Neural cell (in vitro differentiated cells): ENCODE measurements at regions not wholly inside any gene's neighbourhood (a gene's known extent, or its start where the extent isn't known, plus 50 kb on each side); places are given as distances from the start of the nearest gene placed in this dataset.

ENCODE experiments used
- H2AFZ ChIP-seq: fragments of 200-600, 300-800 bp; sonication (generic), shearing (Covaris generic); 2 replicates; pipeline ENCODE4 v1.6.0; 2014; ENCODE audit warnings: low read depth, mild to moderate bottlenecking, antibody characterized with exemption, low read length, moderate library complexity
- H3F3A ChIP-seq: fragments of 200-600 bp; shearing (Covaris generic); 2 replicates; pipeline ENCODE4 v1.6.1; 2016; ENCODE audit warnings: mild to moderate bottlenecking, moderate library complexity, mixed read lengths, antibody characterized with exemption, low read length; ENCODE audit not compliant: insufficient read depth, poor library complexity, severe bottlenecking
- H3K27ac ChIP-seq: fragments of 200-600, 300-800 bp; sonication (generic), shearing (Covaris generic); 2 replicates; pipeline ENCODE4 v1.5.1; 2014; ENCODE audit warnings: mild to moderate bottlenecking, low read length, moderate library complexity
- H3K27me3 ChIP-seq: fragments of 300-800, 200-600 bp; sonication (generic), shearing (Covaris generic); 2 replicates; pipeline ENCODE4 v1.6.0; 2014; ENCODE audit warnings: mild to moderate bottlenecking, low read depth, low read length, moderate library complexity; ENCODE audit not compliant: insufficient read depth
- H3K36me3 ChIP-seq: fragments of 300-800, 200-600 bp; sonication (generic), shearing (Covaris generic); 2 replicates; pipeline ENCODE4 v1.5.1; 2014; ENCODE audit warnings: mild to moderate bottlenecking, antibody characterized with exemption, low read length, moderate library complexity; ENCODE audit not compliant: insufficient read depth
- H3K4me2 ChIP-seq: fragments of 300-800, 200-600 bp; sonication (generic), shearing (Covaris generic); 2 replicates; pipeline ENCODE4 v1.6.0; 2014; ENCODE audit warnings: mild to moderate bottlenecking, low read length
- H3K4me3 ChIP-seq: fragments of 300-800, 200-600 bp; sonication (generic), shearing (Covaris generic); 2 replicates; pipeline ENCODE4 v1.5.1; 2014; ENCODE audit warnings: mild to moderate bottlenecking, low read length, moderate library complexity
- H3K79me2 ChIP-seq: fragments of 200-600 bp; shearing (Covaris generic); replicated peaks from 2 replicates; pipeline ENCODE4 v1.6.0; 2014; ENCODE audit warnings: mild to moderate bottlenecking, low read length, moderate library complexity; ENCODE audit not compliant: insufficient read depth
- H3K9ac ChIP-seq: fragments of 300-800, 200-600 bp; sonication (generic), shearing (Covaris generic); 2 replicates; pipeline ENCODE4 v1.6.1; 2016; ENCODE audit warnings: mild to moderate bottlenecking, low read length, mixed read lengths
- H3K9me2 ChIP-seq: fragments of 200-600 bp; shearing (Covaris generic); 2 replicates; pipeline ENCODE4 v1.6.1; 2016; ENCODE audit warnings: mild to moderate bottlenecking, low read length, mixed read lengths; ENCODE audit not compliant: insufficient read depth
- H3K9me3 ChIP-seq: fragments of 200-600, 300-800 bp; sonication (generic), shearing (Covaris generic); 2 replicates; pipeline ENCODE4 v1.6.1; 2016; ENCODE audit warnings: mild to moderate bottlenecking, mixed run types, low read length, moderate library complexity, mixed read lengths
- H4K20me1 ChIP-seq: fragments of 200-600 bp; shearing (Covaris generic); 2 replicates; pipeline ENCODE4 v1.6.1; 2016; ENCODE audit warnings: mild to moderate bottlenecking, mixed run types; ENCODE audit not compliant: insufficient read depth
- CTCF ChIP-seq: fragments of 450-650 bp; IDR thresholded peaks from 2 replicates; pipeline ENCODE4 v1.5.1; 2014; ENCODE audit warnings: antibody characterized with exemption, mild to moderate bottlenecking, moderate library complexity; ENCODE audit not compliant: poor library complexity, severe bottlenecking
- EP300 ChIP-seq: fragments of 450-650 bp; conservative IDR thresholded peaks from 2 replicates; pipeline ENCODE4 v1.6.1; 2014; ENCODE audit warnings: antibody characterized with exemption, mild to moderate bottlenecking, moderate library complexity; ENCODE audit not compliant: poor library complexity, severe bottlenecking
- EZH2 ChIP-seq: fragments of 200-600, 300-800 bp; shearing (Covaris generic), sonication (generic); IDR thresholded peaks from 2 replicates; pipeline ENCODE4 v1.6.1; 2014; ENCODE audit warnings: antibody characterized with exemption, low read length, borderline replicate concordance, mild to moderate bottlenecking; ENCODE audit not compliant: insufficient read depth, poor library complexity, severe bottlenecking
- MXI1 ChIP-seq: fragments of 450-650 bp; conservative IDR thresholded peaks from 2 replicates; pipeline ENCODE4 v1.6.1; 2014; ENCODE audit warnings: antibody characterized with exemption, mild to moderate bottlenecking; ENCODE audit not compliant: poor library complexity, severe bottlenecking
- POLR2AphosphoS5 ChIP-seq: IDR thresholded peaks from 2 replicates; pipeline ENCODE4 v1.6.1; 2012
- RAD21 ChIP-seq: fragments of 450-650 bp; conservative IDR thresholded peaks from 2 replicates; pipeline ENCODE4 v1.6.1; 2014; ENCODE audit warnings: antibody characterized with exemption, mild to moderate bottlenecking, moderate library complexity
- REST ChIP-seq: IDR thresholded peaks from 2 replicates; pipeline ENCODE4 v1.6.1; 2012; ENCODE audit warnings: borderline replicate concordance
- SMC3 ChIP-seq: fragments of 450-650 bp; conservative IDR thresholded peaks from 2 replicates; pipeline ENCODE4 v1.6.1; 2014; ENCODE audit warnings: antibody characterized with exemption, mild to moderate bottlenecking, moderate library complexity; ENCODE audit not compliant: poor library complexity
- TAF1 ChIP-seq: IDR thresholded peaks from 2 replicates; pipeline ENCODE4 v1.6.1; 2012; ENCODE audit warnings: low read depth

- Histone ChIP-seq H3K27ac (no peak overlapping the region), H2AFZ (no peak overlapping the region), H3K4me2 (no peak overlapping the region), H3K79me2 (no peaks in the 10 kb centered on the region), H3K9me3 (no peaks in the 10 kb centered on the region), H3F3A (no peaks in the 10 kb centered on the region), H3K9me2 (no peaks in the 10 kb centered on the region), H3K9ac (no peak overlapping the region), H3K27me3 (no peaks in the 10 kb centered on the region), H3K4me3 (no peak overlapping the region), H4K20me1 (no peaks in the 10 kb centered on the region), H3K36me3 (no peaks in the 10 kb centered on the region)
- no peak for TF ChIP-seq MXI1
- TF ChIP-seq RAD21: no peak
- TF ChIP-seq EP300: no peak
- no peak for TF ChIP-seq POLR2AphosphoS5
- no peak for TF ChIP-seq REST
- no peak for TF ChIP-seq EZH2
- TF ChIP-seq TAF1: no peak
- no peak for TF ChIP-seq CTCF
- no peak for TF ChIP-seq SMC3
Measured at GRCh38 chrX:30414144-30414543, 105.0 kb upstream of the NR0B1 start.

DNA sequence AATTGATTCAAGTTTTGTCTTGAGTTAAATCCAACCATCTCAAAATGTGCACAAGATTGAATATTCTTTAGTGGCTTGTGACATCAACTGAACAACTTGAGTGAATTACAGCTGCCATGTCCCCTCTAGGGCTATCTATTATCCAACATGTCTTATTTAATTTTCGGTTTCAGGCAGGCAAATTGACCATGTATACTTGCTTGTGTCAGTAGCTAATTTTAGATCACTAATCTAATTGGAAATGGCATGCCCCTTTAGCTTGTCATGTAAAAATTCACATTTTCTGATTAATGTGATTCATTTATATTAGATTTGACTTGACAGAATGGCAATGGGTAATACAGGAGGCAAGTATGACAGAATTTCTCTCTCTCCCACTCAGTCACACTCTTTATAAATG is 93.2 kb upstream of the NR0B1 start:
- no peak for TF ChIP-seq RAD21
- peak; percentile 13 for TF ChIP-seq EP300
- no peak for TF ChIP-seq CTCF
- TF ChIP-seq EZH2: no peak
- Histone ChIP-seq H4K20me1 (no peaks in the 10 kb centered on the region), H3K9me3 (no peaks in the 10 kb centered on the region), H3K79me2 (no peaks in the 10 kb centered on the region), H3K4me2 (no peak overlapping the region), H3K36me3 (no peaks in the 10 kb centered on the region), H3K27ac (no peak overlapping the region), H3K4me3 (no peak overlapping the region), H3F3A (no peaks in the 10 kb centered on the region), H3K9ac (no peak overlapping the region), H3K27me3 (no peaks in the 10 kb centered on the region), H3K9me2 (no peaks in the 10 kb centered on the region), H2AFZ (no peak overlapping the region)
